GM21528 (cell line): ENCODE measurements at regions not wholly inside any gene's neighbourhood (a gene's known extent, or its start where the extent isn't known, plus 50 kb on each side); places are given as distances from the start of the nearest gene placed in this dataset.

Experiments used
- ATAC-seq: cut with Tn5 transposase; IDR thresholded peaks from one replicate; pipeline ENCODE4 v1.9.1; 2021; ENCODE audit warnings: mild to moderate bottlenecking, moderate library complexity; ENCODE audit not compliant: unreplicated experiment, low FRiP score

DNA sequence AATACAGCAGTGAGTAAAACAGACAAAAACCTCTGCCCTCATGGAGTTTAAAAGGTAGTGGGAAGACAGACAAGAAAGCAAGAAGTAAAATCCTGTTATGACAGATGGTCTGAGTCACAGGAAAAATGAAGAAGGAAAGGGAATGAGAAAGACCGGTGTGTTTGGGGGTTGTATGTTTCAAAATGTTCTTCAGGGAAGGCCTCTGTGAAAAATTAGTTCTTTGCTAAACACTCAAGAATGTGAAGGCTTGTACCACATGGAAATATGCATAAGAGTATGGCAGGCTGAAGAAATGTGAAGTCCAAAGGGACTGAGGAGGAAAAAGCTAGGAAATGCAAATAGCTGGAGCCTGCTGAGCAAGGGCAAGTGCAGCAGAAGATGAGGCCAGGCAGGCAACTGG, 315.9 kb upstream of the SEMA3A start:
- no peak for ATAC-seq

DNA sequence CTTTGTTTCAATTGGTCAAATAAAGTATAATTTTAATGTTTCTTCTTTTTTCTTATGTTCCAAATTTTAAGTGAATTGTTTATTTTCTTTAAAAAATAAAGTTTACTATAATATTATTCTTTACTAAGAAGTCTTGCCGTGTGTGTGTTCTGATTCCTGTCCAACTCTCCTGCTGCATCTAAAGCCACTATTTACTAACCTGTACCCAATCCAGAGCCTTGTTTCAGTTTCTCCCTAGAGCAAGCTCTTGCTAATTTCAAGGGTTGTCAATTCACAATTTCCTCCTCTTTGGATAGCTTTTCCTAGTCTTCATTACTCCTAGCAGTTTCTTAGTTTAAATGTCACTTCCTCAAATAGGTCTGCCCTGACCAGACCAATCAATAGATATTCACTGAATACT, 314.9 kb upstream of the SEMA3A start:
- ATAC-seq: no peak

DNA sequence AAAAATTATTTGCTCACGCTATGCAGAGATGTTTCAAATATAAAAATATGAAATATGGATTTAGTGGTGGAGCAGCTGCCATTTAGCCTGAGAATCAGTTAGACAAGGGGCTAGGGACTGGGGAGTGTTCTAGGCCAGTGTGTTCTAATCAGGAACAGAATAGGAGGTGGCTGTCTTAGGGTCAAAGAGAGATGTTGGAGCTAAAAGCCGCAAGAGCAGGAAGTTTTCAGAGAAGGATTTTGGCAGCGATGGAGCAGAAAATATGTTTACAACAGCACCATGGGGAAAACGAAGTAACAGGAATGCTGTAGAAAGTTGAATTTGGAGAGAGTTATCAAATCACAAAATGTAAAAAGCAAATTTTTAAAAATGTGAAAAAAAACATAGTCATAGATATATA, 314.0 kb upstream of the SEMA3A start:
- no peak for ATAC-seq

DNA sequence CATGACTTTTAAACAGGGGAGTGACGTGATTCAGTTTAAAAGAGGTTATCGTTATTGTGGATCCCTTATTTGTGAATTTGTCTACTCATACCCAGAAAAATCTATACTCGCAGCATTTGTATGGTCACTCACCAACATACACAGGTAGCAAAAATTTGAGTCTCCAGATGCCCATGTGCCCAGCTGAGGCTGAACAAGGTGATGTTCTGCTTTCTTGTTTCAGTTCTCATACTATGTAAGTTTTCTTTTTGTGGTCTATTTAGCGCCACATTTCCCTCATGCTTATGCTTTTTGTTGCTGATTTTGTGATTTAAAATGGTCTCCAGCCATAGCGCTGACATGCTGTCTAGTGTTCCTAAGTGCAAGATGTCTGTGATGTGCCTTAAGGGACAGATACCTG, 312.9 kb upstream of the SEMA3A start:
- ATAC-seq: no peak

DNA sequence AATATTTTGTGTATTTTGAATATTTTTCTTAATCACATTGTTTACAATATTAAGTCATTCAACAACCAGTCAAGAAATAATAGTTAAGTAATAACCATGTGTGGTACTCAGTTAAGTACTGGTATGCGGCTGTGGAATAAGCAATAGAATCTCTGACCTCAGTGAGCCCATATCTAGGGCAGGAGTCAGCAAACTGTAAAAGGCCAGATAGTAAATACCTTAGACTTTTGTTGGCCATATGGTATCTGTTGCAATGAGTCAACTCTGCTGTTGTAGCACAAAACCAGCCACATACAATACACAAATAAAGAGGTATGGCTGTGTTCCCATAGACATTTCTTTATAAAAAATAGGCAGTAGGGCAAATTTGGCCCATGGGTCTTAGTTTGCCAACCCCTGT, 311.6 kb upstream of the SEMA3A start:
- no peak for ATAC-seq

DNA sequence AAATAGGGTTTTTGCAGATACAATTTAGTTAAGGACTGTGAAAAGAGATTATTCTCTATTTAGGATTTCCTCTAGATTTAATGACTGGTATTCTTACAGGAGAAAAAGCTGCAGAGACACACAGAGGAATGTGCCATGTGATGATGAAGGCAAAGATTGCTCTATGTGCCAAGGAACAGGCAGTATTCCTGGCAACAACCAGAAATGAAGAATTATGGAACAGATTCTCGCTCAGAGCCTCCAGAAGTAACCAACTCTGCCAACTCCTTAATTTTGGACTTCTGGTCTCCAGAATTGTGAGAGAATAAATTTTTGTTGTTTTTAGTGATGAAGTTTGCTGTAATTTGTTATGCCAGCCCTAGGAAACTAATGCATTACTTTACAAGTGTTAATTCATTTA, 307.6 kb upstream of the SEMA3A start:
- no peak for ATAC-seq

DNA sequence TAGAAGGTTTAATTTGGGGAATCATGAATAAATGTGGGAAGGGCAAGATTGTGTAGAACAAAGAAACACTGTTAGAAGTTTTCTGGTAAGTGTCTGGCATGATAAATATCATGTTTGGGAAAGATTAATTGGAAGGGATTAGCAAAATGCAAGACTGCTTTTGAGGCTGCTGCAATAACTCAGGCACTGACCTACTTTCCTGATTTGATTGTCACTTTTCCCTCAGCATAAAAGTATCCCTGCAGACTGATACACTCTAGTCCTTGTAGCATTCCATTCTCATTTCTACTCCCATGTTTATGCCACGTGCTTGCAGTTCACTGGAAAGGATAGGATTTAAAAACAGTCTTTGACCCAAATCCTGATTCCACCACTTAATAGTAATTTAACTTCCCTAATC, 303.3 kb upstream of the SEMA3A start:
- ATAC-seq: no peak

DNA sequence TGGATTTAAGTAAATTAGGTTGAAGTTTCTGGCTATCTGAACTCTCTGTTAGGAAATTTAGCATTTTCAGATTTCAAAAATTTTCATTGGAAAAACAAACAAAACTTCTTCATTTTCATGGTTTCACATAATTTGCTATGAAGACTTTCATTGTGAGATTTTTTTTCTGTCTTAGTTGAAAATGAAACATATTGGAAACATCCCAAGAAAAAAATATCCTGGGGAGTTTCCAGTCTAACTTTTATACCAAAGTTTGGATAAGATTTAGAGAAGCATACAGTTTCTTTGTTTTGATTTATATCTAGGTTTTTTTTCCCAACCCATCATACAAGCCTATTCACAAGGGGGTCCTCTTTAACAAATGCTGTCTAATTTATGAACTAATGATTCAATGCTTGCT, 300.5 kb upstream of the SEMA3A start:
- no peak for ATAC-seq

DNA sequence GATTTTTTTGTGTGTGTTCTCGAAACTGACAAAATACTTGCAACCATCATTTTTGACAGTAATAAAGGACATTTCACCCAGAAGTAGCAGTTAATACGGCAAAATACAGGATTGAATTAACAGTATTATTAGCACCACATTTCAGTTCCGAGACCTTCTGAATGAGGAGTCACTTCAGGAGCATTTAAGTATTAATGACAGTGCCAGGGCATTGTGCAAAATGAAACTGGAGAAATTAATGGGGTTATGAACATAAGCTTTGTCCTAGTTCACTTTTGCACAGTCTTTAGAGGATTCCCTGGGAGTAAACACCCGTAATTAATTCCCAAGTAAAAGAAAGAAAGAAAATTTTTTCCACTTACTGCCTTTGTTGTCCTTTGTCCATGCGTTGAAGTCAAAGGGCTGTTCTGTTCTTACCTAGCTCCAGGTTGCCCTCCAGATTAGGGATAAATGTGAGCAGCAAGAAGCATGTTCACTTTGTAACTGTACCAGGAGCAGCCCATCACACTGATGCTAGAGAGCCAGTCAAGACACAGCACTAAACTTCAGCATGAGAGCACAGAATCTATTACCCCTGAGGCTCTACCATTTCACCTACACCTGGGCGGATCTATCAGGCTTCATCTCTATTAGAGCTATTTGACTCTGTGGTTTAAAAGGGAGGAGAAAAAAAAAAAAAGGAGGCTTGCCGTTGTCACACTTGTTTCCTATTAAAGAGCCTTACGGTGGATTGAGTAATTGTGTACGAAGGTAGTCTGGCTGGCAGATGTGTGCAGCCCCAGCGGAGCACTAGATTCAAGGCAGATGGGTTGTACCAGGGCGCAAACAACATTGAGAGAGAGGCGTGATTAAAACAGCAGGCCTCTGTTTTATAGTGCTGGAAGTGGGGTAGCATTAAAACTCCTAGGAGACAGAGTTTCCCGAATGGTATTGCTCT, 297.8 kb upstream of the SEMA3A start:
- ATAC-seq: no peak

DNA sequence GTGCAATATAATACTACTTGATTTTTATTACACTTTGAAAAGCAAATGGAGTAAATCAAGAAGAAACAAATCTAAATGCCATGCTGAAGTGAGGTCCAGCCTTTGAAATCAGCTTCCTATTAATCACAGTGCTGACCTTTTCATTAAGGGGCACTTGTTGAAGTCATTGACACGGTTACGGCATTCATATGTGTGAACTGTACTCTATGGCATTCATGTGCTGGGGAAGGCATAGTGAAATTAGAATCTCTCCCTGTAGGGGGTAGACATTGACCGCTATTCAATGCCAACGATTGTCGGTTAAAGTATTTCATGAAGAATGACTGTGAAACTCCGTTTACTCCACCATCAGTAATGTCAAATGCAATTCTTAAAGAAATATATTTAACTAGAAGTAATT, 296.1 kb upstream of the SEMA3A start:
- ATAC-seq: no peak

DNA sequence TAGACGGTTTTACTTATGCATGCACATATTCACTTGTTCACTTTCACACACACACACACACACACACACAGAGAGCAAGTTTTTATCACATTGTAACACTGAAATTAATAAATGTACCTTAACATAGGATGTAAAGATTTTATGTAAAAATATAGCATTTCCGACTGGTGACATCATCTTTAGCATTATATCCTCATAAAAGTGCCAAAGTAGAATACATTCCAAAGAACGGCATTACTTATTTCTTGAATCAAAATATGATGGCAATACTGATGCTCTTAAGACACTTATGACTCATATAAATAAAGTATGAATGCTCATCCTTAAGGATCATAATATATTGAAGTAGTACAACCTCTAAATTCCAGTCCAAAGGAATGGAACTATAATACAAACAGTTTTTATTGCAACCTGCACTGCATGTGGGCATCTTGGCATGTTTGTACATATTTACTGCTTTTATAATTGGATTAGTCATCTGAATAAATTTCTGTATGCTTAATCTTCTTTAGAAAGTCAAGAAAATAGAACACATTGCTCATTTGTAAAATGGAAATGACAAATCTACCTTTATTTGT, 290.0 kb upstream of the SEMA3A start:
- ATAC-seq: no peak

DNA sequence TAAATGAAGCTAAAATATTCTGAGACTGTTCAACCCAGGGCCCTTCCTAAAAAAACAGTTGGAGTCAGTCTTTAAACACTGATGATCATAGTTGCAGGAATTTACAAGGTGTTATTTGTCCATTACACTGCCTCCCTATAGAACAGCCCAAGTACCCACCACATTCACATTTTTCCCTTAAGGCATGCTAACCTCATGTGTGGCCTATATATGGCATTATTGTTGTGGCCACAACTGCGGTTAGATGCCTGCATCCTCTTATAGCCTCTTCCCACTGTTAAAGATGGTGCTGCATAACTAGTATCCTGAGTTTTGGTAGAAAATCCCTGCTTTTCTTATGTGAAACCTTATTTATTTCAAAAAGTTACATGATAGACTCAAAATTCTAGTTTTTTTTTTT, 287.9 kb upstream of the SEMA3A start:
- ATAC-seq: no peak

DNA sequence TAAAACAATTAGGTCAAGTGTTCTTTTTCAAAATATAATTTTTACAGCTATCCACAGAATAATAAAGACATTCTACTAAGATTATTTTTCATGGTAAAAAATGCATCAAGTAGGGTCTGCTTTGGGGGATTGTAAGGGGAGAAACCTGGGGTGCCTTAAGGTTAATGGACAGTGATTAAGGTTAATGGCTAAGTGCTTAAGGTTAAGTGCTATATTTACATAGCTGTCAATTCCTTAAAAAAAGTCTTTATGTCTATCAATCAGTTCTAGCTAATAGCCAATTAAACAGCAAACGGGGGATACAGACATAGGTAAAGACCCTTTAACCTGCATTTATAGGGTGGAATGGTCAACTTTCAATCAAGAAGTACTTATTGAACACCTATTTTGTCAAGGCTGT, 284.5 kb upstream of the SEMA3A start:
- ATAC-seq: no peak

DNA sequence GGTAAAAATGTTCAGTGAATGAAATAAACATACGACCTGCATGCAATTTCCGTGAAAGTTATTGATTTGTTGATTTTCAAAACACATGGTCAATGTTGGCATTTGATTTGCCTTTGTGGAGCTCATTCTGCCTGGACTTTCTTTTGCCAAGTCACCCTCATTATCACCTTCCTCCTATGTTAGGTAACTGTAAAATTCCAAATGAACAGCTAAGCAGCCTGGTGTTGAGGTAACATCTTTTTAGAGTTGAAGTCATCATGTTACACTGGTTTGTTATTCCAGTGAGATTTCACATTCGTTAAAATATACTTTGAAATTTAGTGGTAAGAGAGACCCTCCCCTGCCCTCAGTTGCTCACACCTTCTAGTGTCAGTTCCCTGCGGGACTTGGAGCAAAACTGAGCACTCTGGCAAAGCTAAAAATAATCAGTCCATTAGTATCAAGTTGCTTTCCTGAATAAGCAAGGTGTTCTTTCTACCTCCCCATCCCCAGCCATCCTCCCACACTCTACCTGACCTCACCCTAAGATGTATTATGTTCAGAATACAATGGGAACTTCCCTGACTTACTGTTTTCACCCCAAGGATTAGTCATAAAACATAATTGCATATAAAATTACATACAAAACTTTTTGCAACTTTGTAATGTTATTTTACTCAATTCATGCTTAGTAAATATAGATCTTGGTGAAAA, 283.3 kb upstream of the SEMA3A start:
- no peak for ATAC-seq

DNA sequence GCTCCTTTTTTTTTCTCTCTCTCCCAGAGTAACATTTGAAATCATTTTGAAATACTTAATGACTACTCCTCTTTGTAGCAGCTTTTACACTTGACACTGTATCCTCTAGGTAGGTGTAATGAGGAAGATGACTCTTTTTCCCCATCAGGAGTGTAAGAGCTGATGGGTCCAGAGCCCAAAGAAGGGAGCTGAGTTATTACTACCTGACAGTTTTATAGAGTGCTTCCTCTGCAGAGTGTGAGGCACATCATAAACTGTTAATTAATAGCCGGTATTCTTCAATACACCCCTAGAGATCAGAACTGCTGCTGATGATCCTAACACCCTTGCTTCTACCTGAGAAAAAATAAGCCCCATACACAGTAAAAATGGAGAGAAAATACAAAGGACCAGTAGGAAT, 279.8 kb upstream of the SEMA3A start:
- no peak for ATAC-seq

DNA sequence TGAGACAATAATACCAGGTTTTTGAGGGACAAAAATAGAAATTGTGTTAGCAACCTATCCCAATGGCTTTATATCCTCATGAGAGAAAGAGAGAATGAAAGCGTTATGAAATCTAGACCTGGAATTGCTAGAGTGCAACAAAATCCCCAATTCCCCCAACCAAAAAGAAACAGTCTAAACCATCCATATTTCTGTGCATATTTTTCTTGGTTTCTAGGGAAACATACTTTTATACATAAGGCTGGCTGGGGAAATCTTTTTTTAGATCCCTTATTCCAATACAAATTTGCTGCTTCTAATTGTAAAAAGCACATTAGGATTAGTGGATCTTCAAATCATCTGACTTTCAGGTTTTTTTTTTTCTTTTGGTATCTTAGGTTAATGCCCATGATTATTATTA, 277.0 kb upstream of the SEMA3A start:
- ATAC-seq: no peak

DNA sequence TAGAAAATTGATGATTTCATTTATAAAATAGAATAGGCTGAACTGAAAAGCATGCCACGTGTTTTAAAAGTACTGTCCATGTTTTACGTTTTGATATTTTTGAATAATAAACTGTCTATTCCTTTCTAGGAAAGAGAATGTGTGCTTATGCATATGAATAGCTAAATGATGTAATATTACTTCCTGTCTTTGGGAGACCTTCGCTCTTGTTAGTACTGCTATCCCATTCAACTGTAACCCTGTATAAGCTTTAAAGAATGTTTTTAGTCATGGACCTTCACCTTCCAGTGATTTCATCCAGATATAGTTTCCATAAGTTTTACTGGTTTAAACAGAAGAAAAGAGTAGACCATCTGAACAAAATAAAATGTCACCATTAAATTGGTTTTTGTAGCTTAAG, 274.4 kb upstream of the SEMA3A start:
- ATAC-seq: no peak

DNA sequence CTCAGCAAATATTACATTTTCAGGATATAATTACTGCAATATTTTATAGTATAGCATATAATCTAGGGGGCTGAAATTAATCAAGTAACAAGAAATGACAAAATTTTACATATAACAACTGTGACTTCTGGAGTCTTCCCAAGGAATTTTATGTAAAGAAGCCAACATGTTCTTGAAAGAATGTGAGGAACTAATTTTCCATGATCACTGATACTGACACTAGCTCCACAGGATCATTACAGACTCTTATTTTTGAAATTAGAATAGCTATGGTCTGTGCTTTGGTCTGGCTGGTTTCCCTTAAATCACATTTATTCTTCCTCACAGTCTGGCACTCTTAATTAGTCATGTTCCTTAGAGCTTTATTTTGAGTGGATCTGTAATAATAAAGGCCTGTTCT, 267.7 kb upstream of the SEMA3A start:
- no peak for ATAC-seq

DNA sequence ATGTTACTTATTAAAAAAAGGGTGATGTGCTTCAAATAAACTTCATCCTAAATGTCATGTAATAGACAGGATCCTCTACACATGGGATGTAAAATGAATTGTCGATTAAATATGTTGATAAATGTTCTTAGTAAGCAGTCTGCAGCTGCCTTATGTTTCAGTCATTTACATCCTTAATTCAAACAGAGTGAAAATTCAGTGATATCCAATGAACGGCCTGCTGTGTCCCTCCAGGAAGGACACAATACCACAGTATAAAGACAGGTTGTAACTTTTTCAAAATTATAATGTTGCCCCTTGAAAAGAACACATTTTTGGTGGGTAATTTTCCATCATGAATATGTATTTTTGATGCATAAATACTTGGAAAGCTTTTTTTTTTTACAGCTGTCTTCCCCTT, 266.5 kb upstream of the SEMA3A start:
- ATAC-seq: no peak

DNA sequence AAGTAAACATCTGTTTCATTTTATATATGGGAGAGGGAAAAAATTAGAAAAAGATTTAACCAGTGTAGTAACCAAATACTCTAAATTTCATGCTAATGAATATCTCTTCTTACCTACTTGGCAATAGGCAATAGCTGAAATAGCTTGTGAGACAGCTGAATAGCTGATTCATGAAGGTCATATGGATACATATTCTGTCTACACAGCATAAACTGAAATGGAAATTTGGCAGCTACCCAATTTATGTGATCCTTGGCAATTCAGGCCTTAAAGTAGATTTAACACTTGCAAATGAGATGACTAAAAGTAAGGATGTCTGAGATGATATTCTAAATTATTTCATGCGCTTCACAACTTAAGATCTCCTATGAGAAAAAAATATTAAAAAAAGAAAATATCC, 261.2 kb upstream of the SEMA3A start:
- ATAC-seq: no peak

DNA sequence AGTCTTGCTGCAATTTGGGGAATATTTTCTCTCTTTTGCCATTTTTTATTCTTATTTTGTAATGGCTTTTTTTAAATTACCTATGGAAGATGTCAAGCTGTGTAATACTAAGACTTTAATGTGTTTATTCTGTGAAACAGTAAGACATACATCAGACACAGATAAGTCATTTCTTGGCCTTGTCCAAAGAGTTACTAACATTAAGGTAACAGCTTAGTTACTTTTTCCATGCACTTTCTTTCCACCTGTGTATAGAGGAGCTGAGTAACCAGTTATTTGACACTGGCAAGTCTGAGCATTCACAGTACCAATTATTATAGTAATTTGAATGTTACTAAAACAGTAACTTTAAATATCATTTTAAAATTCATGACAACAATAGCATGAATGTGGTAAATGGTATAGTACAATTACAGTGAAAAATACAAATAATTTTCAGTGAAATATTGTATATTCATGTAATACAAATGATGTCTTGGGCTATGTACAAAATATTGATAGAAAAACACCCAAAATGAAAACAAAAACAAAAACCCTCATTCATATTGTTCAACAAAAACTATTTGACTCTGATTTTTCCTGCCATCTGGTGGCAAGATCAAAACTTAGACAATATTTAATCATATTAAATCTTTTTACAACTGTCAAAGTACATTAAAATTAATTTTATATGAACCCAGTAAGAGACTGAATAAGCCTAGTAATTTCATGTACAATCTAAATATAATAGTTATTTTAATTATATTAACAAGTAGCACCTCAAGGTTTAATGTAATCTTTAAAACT, 259.8 kb upstream of the SEMA3A start:
- no peak for ATAC-seq
